Heart left ventricle (tissue), 16 donors: ENCODE measurements at regions not wholly inside any gene's neighbourhood (a gene's known extent, or its start where the extent isn't known, plus 50 kb on each side); places are given as distances from the start of the nearest gene placed in this dataset.

ENCODE experiments used
- ATAC-seq, 4 donors: fragments of 200-7000 bp; cut with Tn5 transposase; one replicate each; pipeline ENCODE4 v1.9.1; 2020 to 2022; ENCODE audit warnings: moderate library complexity in 4 of 4, mild to moderate bottlenecking in 3 of 4, moderate number of reproducible peaks in 1 of 4
- DNase-seq, 5 donors: peaks; one replicate each; pipeline ENCODE4 v3.0.0-alpha.2; 2020
- H3K27ac ChIP-seq, 12 donors: fragments of 200-600 bp; sonication (generic) in 4 of 12; one replicate each; pipeline versions ENCODE4 v1.5.0 to v1.8.0; 2016 to 2022; ENCODE audit warnings: mild to moderate bottlenecking in 2 of 12
- H3K27me3 ChIP-seq, 9 donors: fragments of 200-600 bp; sonication (generic) in 2 of 9; one replicate each; pipeline versions ENCODE4 v1.5.1 to v1.8.0; 2016 to 2022; ENCODE audit warnings: mild to moderate bottlenecking in 3 of 9
- H3K36me3 ChIP-seq, 9 donors: fragments of 200-600 bp; sonication (generic) in 2 of 9; one replicate each; pipeline versions ENCODE4 v1.5.0 to v1.8.0; 2018 to 2022; ENCODE audit warnings: mild to moderate bottlenecking in 2 of 9
- H3K4me1 ChIP-seq, 12 donors: fragments of 200-600 bp; sonication (generic) in 4 of 12; one replicate each; pipeline versions ENCODE4 v1.5.0 to v1.8.0; 2016 to 2022; ENCODE audit warnings: mild to moderate bottlenecking in 3 of 12
- H3K4me3 ChIP-seq, 12 donors: fragments of 200-600 bp; sonication (generic) in 4 of 12; one replicate each; pipeline versions ENCODE4 v1.5.0 to v1.8.0; 2017 to 2022; ENCODE audit warnings: mild to moderate bottlenecking in 9 of 12, moderate library complexity in 4 of 12
- H3K9me3 ChIP-seq, 12 donors: fragments of 200-600 bp; sonication (generic) in 4 of 12; one replicate each; pipeline versions ENCODE4 v1.5.0 to v1.8.0; 2016 to 2022; ENCODE audit warnings: mild to moderate bottlenecking in 1 of 12
- CTCF ChIP-seq, 12 donors: fragments of 200-600 bp; sonication (generic) in 4 of 12; IDR thresholded peaks; one replicate each; pipeline versions ENCODE4 v1.5.0 to v1.8.0; 2018 to 2022; ENCODE audit warnings: antibody characterized with exemption in 12 of 12, mild to moderate bottlenecking in 5 of 12
- POLR2A ChIP-seq, 2 donors: fragments of 450-650 bp; IDR thresholded peaks; one replicate each; pipeline ENCODE4 v1.6.1; 2017; ENCODE audit warnings: antibody characterized with exemption in 2 of 2, mild to moderate bottlenecking in 2 of 2, moderate library complexity in 2 of 2
- WGBS, 4 donors: extraction: QIAGEN DNeasy Blood & Tissue Kit in 2 of 4; methylation state at CpG; one replicate each; pipeline versions ENCODE4 v1.1.5 to v1.1.7; 2013 to 2018; 5-methylcytosine and 5-hydroxymethylcytosine counted together
- intact Hi-C, 10 donors: fragments of 100-400 bp; cut with DNase I; formaldehyde crosslinking; loops; one replicate each; pipeline versions ENCODE4 v1.11.1 to v1.14.2; 2022
- donor health status: ischemic (EF 13 %, LVEDD 7.1; RV severe dilation, severe dysfunction).
- donor health status: healthy with polysubstance abuse.
- donor health status: DM: no; HTN: yes; CAD: no.
- donor health status: DM: no; HTN: no; CAD: no.
- donor health status: ischemic (EF 25% LVEDD 6.9; RV normal size, moderate dysfunction).
- donor health status: ischemic (EF 25% LVEDD 5.7; RV mildly dilated, moderate dysfunction).
- donor health status: healthy.
- donor health status: DM: yes; HTN: yes; CAD: no.
- donor health status: ischemic (EF 35%, LVEDD 5.7; RV mildly dilated, moderate dysfunction).
- donor health status: nonischemic (EF 11% LVEDD 7.7; RV severe dilation, severe dysfunction).
- donor health status: DM: yes; HTN: yes; CAD: no.
- donor health status: PGD.
- donor health status: ischemic (EF 29% LVEDD 5.4; RV normal size, mild dysfunction).
- donor health status: nonischemic (EF 23%, LVEDD 6.1; RV moderate dilation, normal function).

- 73 to 81% (median 75%) methylated on average over 1 of the region's 1 CpG for WGBS, 4 donors
- Histone ChIP-seq H3K27me3 (peaks cover 0 to 3% (median 0%) of the 10 kb centered on the region in 9 donors), H3K36me3 (no peaks in the 10 kb centered on the region), H3K9me3 (no peaks in the 10 kb centered on the region), H3K4me3 (no peak overlapping the region), H3K27ac (no peak overlapping the region), H3K4me1 (no peaks in the 10 kb centered on the region)
- TF ChIP-seq CTCF (IDR thresholded peaks at IDR 0.05), result no peak
- no peak for TF ChIP-seq POLR2A (IDR thresholded peaks at IDR 0.05)
- no peak for DNase-seq
- no peak for ATAC-seq
- intact Hi-C loops, result no loop called here
Measured at GRCh38 chr16:16910666-16911065, 531.7 kb downstream of the NPIPA7 start.

- WGBS, 4 donors, result 49 to 86% (median 69%) methylated on average over 3 of the region's 3 CpGs
- Histone ChIP-seq H3K4me3 (no peak overlapping the region), H3K27me3 (peaks cover 0 to 25% (median 0%) of the 10 kb centered on the region in 9 donors), H3K36me3 (no peaks in the 10 kb centered on the region), H3K9me3 (no peaks in the 10 kb centered on the region), H3K4me1 (no peaks in the 10 kb centered on the region), H3K27ac (no peak overlapping the region)
- intact Hi-C loops, result no loop called here
- no peak for ATAC-seq
- TF ChIP-seq CTCF (IDR thresholded peaks at IDR 0.05), result no peak
- TF ChIP-seq POLR2A (IDR thresholded peaks at IDR 0.05), result no peak
- no peak for DNase-seq
Measured at GRCh38 chr16:16915771-16916170, 536.8 kb downstream of the NPIPA7 start.

- Histone ChIP-seq H3K4me1 (no peaks in the 10 kb centered on the region), H3K4me3 (no peak overlapping the region), H3K27ac (peak overlapping the region in 1 of 12 donors; percentile 1), H3K27me3 (peaks cover 0 to 25% (median 0%) of the 10 kb centered on the region in 9 donors), H3K36me3 (no peaks in the 10 kb centered on the region), H3K9me3 (no peaks in the 10 kb centered on the region)
- ATAC-seq (no peak), DNase-seq (no peak)
- no peak for TF ChIP-seq CTCF (IDR thresholded peaks at IDR 0.05)
- TF ChIP-seq POLR2A (IDR thresholded peaks at IDR 0.05), result no peak
- intact Hi-C loops, result no loop called here
- WGBS, 4 donors, result 44 to 52% (median 47%) methylated on average over 10 of the region's 10 CpGs
Measured at GRCh38 chr16:16917191-16917785, 538.3 kb downstream of the NPIPA7 start.

GRCh38 chr16:16923479-16923878 is 544.5 kb downstream of the NPIPA7 start:
- TF ChIP-seq CTCF (IDR thresholded peaks at IDR 0.05) (no peak), POLR2A (IDR thresholded peaks at IDR 0.05) (no peak)
- no peak overlapping the region for H3K27ac ChIP-seq
- intact Hi-C loops, result no loop called here
- no peak for DNase-seq
- no peaks in the 10 kb centered on the region for H3K4me1 ChIP-seq
- no peaks in the 10 kb centered on the region for H3K36me3 ChIP-seq
- peaks cover 0 to 18% (median 0%) of the 10 kb centered on the region in 9 donors for H3K27me3 ChIP-seq
- ATAC-seq, result no peak
- H3K9me3 ChIP-seq, result peaks cover 0 to 3% (median 0%) of the 10 kb centered on the region in 12 donors
- H3K4me3 ChIP-seq, result no peak overlapping the region
